Transverse colon (tissue), 4 donors: ENCODE measurements at regions not wholly inside any gene's neighbourhood (a gene's known extent, or its start where the extent isn't known, plus 50 kb on each side); places are given as distances from the start of the nearest gene placed in this dataset.
A peak's percentile ranks its signal among the peaks of the same experiment; 100 is the strongest.

ENCODE experiments used
- DNase-seq: peaks from one replicate; pipeline ENCODE4 v3.0.0-alpha.2; 2019
- H3K27ac ChIP-seq, 4 donors: fragments of 200-600 bp; sonication (generic); 2 replicates each; pipeline ENCODE4 v1.5.1; 2016 to 2018; ENCODE audit warnings: inconsistent platforms in 4 of 4
- H3K27me3 ChIP-seq: fragments of 200-600 bp; sonication (generic); 2 replicates; pipeline ENCODE4 v1.5.1; 2017; ENCODE audit warnings: inconsistent platforms
- H3K36me3 ChIP-seq, 4 donors: fragments of 200-600 bp; sonication (generic); 2 replicates each; pipeline ENCODE4 v1.5.1; 2017 to 2019; ENCODE audit warnings: inconsistent platforms in 4 of 4
- H3K4me1 ChIP-seq, 4 donors: fragments of 200-600 bp; sonication (generic); 2 replicates each; pipeline ENCODE4 v1.5.1; 2017 to 2020; ENCODE audit warnings: inconsistent platforms in 4 of 4
- H3K4me3 ChIP-seq, 4 donors: fragments of 200-600 bp; sonication (generic); 1 replicate in 1 of 4; 2 replicates in 3 of 4; pipeline versions ENCODE4 v1.5.1 to v1.6.1; 2017 to 2019; ENCODE audit warnings: inconsistent platforms in 4 of 4
- H3K9me3 ChIP-seq, 2 donors: fragments of 200-600 bp; sonication (generic); 2 replicates each; pipeline ENCODE4 v1.5.1; 2017 to 2019; ENCODE audit warnings: inconsistent platforms in 2 of 2
- CTCF ChIP-seq, 5 experiments: fragments of 200-600 bp in 3 of 5; fragments of 450-650 bp in 2 of 5; sonication (generic) in 3 of 5; IDR thresholded peaks; 1 replicate in 2 of 5; 2 replicates in 3 of 5; pipeline ENCODE4 v1.5.1; 2016 to 2017; ENCODE audit warnings: antibody characterized with exemption in 5 of 5, inconsistent platforms in 3 of 5, mild to moderate bottlenecking in 2 of 5, moderate library complexity in 1 of 5
- EP300 ChIP-seq: sonication (generic); formaldehyde crosslinking; IDR thresholded peaks from one replicate; pipeline ENCODE4 v1.6.1; 2017; ENCODE audit warnings: antibody characterized with exemption, low read depth
- POLR2A ChIP-seq: fragments of 450-650 bp; IDR thresholded peaks from one replicate; pipeline ENCODE4 v1.6.1; 2016; ENCODE audit warnings: antibody characterized with exemption, mild to moderate bottlenecking, moderate library complexity
- POLR2AphosphoS5 ChIP-seq, 3 donors: sonication (generic); formaldehyde crosslinking; IDR thresholded peaks; one replicate each; pipeline ENCODE4 v1.6.1; 2016; ENCODE audit warnings: antibody characterized with exemption in 3 of 3
- whole genome bisulfite sequencing, 2 donors: methylation state at CpG; one replicate each; pipeline ENCODE4 v1.1.5; 2018; ENCODE audit warnings: low coverage in 1 of 2; 5-methylcytosine and 5-hydroxymethylcytosine counted together
- in situ Hi-C, 4 donors: fragments of 200-750 bp; cut with MboI; loops; one replicate each; pipeline versions ENCODE4 v1.15.0 to v1.15.1; 2017; ENCODE audit warnings: low sequenced_read_pairs in 3 of 4, low pct_ligation_motif_present in 1 of 4, low pct_unique_long_range_greater_than_20kb in 1 of 4
- intact Hi-C: fragments of 100-400 bp; cut with DNase I; formaldehyde crosslinking; loops from one replicate; pipeline ENCODE4 v1.15.1; 2023; ENCODE audit warnings: low total_unique reads

GRCh38 chr13:110809871-110810486 is 96.5 kb downstream of the ING1 start:
- intact Hi-C loops (loop anchor here (10.0 kb wide), 1 partner anchor 125 kb away; no protein-coding TSS in a partner anchor), in situ Hi-C loops (loop anchor here (10.0 to 25.0 kb wide), 4 partner anchors 123 to 348 kb away; no protein-coding TSS in a partner anchor)
- H3K27ac ChIP-seq: no peak overlapping the region
- H3K4me1 ChIP-seq: peaks cover 0 to 4% (median 2%) of the 10 kb centered on the region in 4 donors
- H3K4me3 ChIP-seq: no peak overlapping the region
- DNase-seq: no peak
- H3K36me3 ChIP-seq: no peaks in the 10 kb centered on the region
- H3K9me3 ChIP-seq: no peaks in the 10 kb centered on the region
- TF ChIP-seq EP300 (no peak), CTCF (IDR thresholded peaks at IDR 0.05) (no peak), POLR2AphosphoS5 (IDR thresholded peaks at IDR 0.05) (no peak)
- WGBS, 2 donors: 42 to 56% methylated on average over 8 to 10 of the region's 10 CpGs
- peaks cover 50% of the 10 kb centered on the region for H3K27me3 ChIP-seq

GRCh38 chr13:110811008-110811720 is 97.7 kb downstream of the ING1 start:
- intact Hi-C loops (loop anchor here (10.0 kb wide), 1 partner anchor 126 kb away; no protein-coding TSS in a partner anchor), in situ Hi-C loops (loop anchor here (10.0 to 25.0 kb wide), 4 partner anchors 124 to 349 kb away; no protein-coding TSS in a partner anchor)

GRCh38 chr13:110811771-110812120 is 98.2 kb downstream of the ING1 start:
- intact Hi-C loops (loop anchor here (10.0 kb wide), 1 partner anchor 127 kb away; no protein-coding TSS in a partner anchor), in situ Hi-C loops (loop anchor here (10.0 to 25.0 kb wide), 4 partner anchors 124 to 349 kb away; no protein-coding TSS in a partner anchor)
- Histone ChIP-seq H3K36me3 (no peaks in the 10 kb centered on the region), H3K4me3 (no peak overlapping the region), H3K4me1 (peaks cover 0 to 4% (median 2%) of the 10 kb centered on the region in 4 donors), H3K9me3 (no peaks in the 10 kb centered on the region), H3K27ac (no peak overlapping the region), H3K27me3 (peaks cover 50% of the 10 kb centered on the region)
- no peak for DNase-seq
- 59 to 71% methylated on average over 5 to 8 of the region's 8 CpGs for WGBS, 2 donors
- no peak for TF ChIP-seq POLR2AphosphoS5 (IDR thresholded peaks at IDR 0.05)
- TF ChIP-seq CTCF (IDR thresholded peaks at IDR 0.05): no peak
- no peak for TF ChIP-seq EP300
- no peak for TF ChIP-seq POLR2A

More at GRCh38 chr13:110811008-110811720, 97.7 kb downstream of the ING1 start:
- Histone ChIP-seq H3K27ac (no peak overlapping the region), H3K4me3 (no peak overlapping the region), H3K9me3 (no peaks in the 10 kb centered on the region), H3K4me1 (peaks cover 0 to 4% (median 2%) of the 10 kb centered on the region in 4 donors), H3K27me3 (peaks cover 50% of the 10 kb centered on the region), H3K36me3 (no peaks in the 10 kb centered on the region)
- WGBS, 2 donors: 77 to 96% methylated on average over 4 to 16 of the region's 16 CpGs
- DNase-seq: no peak
- TF ChIP-seq POLR2A: no peak
- no peak for TF ChIP-seq POLR2AphosphoS5 (IDR thresholded peaks at IDR 0.05)
- no peak for TF ChIP-seq EP300
- no peak for TF ChIP-seq CTCF (IDR thresholded peaks at IDR 0.05)

GRCh38 chr13:110812121-110812868 is 98.8 kb downstream of the ING1 start:
- Histone ChIP-seq H3K27ac (no peak overlapping the region), H3K4me3 (peak overlapping the region in 1 of 4 donors; percentile 26), H3K9me3 (no peaks in the 10 kb centered on the region), H3K4me1 (peaks cover 0 to 4% (median 2%) of the 10 kb centered on the region in 4 donors), H3K36me3 (no peaks in the 10 kb centered on the region), H3K27me3 (peaks cover 50% of the 10 kb centered on the region)
- intact Hi-C loops: loop anchor here (10.0 kb wide), 1 partner anchor 127 kb away; no protein-coding TSS in a partner anchor
- TF ChIP-seq CTCF (IDR thresholded peaks at IDR 0.05) (no peak), POLR2A (no peak), POLR2AphosphoS5 (IDR thresholded peaks at IDR 0.05) (no peak), EP300 (no peak)
- no peak for DNase-seq
- in situ Hi-C loops: loop anchor here (10.0 to 25.0 kb wide), 4 partner anchors 125 to 350 kb away; no protein-coding TSS in a partner anchor
- WGBS, 2 donors: 30 to 59% methylated on average over 2 to 48 of the region's 48 CpGs
